22Rv1 (cell line): ENCODE measurements at regions not wholly inside any gene's neighbourhood (a gene's known extent, or its start where the extent isn't known, plus 50 kb on each side); places are given as distances from the start of the nearest gene placed in this dataset.

ENCODE experiments used
- H3K27ac ChIP-seq: fragments of 450-650 bp; 2 replicates; pipeline ENCODE4 v1.5.1; 2017
- ZFX ChIP-seq: fragments of 450-650 bp; IDR thresholded peaks from 2 replicates; pipeline ENCODE4 v1.6.1; 2017; ENCODE audit warnings: antibody characterized with exemption, borderline replicate concordance
- TF ChIP-seq, protein P1 (sequence below): fragments of 450-650 bp; IDR thresholded peaks from 2 replicates; pipeline ENCODE4 v1.5.1; 2017; ENCODE audit warnings: mild to moderate bottlenecking

DNA sequence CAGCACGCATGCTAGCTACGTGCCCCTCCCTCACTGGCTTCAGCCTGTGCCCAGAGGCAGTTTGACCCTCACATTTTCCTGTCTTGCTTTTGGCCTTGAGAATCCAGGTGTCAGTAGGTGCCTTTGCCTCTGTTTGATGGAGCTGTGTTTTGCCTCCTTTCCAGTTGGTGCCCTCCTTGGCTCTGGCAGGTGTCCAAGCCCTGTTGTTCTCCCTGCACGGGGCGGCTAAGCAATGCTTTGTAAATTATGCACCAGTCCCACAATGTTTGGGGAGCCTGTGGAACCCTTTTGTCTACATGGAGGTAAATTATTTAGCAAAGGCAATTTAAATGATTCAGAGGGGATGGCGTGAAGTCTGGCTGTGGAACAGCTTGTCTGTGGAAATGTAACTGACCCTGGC is 202.9 kb upstream of the BOD1L1 start:
- H3K27ac ChIP-seq = no peak overlapping the region
- TF ChIP-seq ZFX = no peak
- TF ChIP-seq, protein P1, sequence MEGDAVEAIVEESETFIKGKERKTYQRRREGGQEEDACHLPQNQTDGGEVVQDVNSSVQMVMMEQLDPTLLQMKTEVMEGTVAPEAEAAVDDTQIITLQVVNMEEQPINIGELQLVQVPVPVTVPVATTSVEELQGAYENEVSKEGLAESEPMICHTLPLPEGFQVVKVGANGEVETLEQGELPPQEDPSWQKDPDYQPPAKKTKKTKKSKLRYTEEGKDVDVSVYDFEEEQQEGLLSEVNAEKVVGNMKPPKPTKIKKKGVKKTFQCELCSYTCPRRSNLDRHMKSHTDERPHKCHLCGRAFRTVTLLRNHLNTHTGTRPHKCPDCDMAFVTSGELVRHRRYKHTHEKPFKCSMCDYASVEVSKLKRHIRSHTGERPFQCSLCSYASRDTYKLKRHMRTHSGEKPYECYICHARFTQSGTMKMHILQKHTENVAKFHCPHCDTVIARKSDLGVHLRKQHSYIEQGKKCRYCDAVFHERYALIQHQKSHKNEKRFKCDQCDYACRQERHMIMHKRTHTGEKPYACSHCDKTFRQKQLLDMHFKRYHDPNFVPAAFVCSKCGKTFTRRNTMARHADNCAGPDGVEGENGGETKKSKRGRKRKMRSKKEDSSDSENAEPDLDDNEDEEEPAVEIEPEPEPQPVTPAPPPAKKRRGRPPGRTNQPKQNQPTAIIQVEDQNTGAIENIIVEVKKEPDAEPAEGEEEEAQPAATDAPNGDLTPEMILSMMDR = no peak

DNA sequence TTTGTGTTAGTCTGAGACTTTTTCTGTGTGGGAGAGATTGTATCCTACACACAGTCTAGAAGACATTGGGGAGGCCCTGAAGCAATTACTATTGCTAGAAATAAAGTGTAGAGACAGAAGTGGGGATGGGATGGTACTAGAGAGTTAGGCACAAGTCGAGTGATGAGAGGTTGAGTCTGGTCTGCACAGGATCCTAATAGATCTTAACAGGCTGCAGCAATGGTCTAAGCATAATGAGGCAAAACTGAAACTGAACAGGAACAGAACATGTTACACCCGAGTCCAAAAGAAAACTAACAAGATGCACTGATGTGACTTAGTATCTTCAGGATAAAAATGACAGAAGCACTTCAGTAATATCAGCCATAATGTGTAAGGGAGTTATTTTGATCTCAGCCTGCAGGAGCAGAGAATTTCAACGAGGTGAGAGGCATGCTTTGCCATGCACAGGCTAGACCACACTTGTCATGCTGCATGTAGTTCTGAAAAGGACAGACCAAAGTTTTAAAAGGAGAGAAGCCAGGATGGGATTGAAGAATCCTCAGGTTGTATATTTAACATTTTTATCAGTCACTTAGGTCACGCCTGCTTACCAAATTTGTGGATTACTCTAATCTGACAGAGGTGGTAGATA is 205.8 kb upstream of the BOD1L1 start:
- no peak overlapping the region for H3K27ac ChIP-seq
- TF ChIP-seq, protein P1 = no peak
- no peak for TF ChIP-seq ZFX

DNA sequence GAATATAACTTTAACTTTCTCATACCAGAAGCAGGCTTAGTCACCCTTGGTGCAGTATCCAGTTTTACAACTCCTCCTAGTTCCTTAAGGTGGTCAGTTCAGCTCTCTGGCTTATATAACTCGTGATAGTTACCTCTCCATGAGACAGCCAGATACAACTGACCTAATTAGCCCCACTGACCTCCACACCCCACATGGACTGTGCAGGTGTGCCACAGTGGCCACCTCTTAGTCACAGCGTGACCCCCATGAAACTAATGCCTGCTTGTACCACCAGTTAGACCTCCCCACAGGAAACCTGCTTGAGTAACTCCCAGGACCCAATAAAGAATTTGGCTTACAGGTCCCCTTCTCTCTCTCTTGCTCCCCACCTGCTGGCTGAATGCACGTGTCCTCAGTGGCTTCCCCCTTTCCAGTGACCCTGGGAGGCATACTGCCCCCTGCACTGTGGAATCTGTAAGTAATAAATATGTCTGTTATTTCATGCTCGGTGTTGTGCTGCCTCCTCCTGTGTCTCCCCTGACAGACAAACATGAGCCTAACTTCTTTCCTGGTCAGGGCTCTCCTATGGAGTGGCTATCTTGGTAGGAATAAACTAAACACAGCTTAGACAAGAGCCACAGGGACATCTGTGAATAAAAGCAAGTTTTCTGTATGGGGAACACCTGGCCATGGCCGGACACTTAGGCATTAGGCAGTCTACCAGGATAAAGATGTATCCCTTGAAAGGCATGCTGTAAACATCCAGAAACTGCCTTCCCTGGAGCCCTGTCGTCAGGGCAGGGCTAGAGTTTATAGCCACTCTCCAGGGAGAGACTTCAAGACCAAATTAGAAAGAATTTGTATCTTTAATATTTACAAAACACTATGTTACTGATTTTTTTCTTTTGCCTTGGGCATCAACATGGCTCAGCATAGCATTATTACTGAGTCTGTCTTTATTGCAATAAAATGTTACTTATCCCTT is 209.7 kb upstream of the BOD1L1 start:
- H3K27ac ChIP-seq = no peak overlapping the region
- TF ChIP-seq, protein P1 = no peak
- TF ChIP-seq ZFX = no peak

DNA sequence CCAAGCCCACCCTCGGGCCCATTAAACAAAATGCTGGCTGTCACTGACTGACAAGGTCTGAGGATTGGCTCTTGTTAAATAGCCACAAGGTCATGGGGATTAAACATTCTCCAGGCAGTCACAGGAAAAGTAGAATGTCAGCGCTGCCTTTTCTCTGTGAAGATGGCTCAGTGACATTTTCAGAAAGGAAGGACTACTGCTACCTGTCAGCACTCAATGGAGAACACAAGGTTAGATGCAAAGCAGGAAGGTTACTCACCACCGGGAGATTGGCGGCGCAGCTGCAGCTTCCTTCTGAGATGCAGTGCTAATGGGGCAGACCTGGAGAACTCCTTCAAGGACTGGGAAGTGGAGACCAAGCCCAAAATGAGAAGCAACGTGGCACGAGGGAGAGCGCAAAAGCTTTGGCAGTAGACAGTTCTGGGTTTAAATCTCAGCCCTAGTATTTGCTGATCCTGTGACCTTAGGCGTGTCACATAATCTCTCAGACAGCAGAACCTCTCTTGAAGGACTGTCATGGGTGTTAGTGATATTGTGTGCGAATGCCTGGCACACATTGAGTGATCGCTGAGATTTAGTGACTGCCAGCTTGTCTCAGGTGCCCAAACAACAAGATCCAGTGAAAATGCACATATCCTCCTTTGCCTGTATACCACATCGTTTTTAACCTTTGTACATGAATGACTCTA is 213.1 kb upstream of the BOD1L1 start:
- no peak overlapping the region for H3K27ac ChIP-seq
- TF ChIP-seq ZFX = no peak
- TF ChIP-seq, protein P1 = no peak

DNA sequence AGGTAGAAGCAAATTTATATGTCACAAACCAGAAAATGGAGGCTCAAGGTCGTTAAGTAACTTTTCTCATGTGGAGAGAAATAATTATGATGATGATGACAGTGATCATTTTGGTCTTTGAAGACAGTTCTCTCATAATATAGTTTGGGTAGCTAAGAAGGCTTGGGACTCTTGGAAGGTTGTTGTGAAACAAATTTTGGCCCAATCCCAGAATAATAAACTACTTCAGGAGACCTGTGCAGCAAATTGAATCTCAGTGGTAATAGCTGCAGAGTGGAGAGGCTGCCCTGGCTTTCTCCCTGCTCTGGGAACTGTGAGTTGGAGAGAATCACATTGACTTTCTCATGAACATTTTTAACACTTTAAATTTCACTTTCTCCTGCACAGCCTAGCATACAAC is 217.2 kb upstream of the BOD1L1 start:
- TF ChIP-seq ZFX = no peak
- TF ChIP-seq, protein P1 = no peak
- no peak overlapping the region for H3K27ac ChIP-seq

DNA sequence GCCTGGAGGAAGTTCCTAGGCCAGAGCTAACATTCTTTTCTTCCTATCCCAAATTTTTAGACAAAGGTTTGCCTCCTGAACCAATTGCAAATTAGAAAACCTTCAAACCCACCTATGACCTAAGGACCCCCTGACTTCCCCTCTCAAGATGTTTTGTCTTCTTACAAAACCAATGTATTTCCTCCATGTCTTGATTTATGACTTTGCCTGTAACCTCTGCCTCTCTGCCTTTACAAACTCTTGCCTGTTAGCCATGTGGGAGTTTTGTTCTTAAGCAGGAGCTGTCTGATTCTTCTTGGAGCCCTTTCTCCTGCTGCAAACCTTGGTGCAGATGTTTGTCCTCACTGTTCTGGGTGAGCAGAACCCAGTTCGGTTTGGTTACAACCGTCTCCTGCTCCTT is 222.3 kb upstream of the BOD1L1 start:
- TF ChIP-seq, protein P1 = no peak
- no peak for TF ChIP-seq ZFX
- H3K27ac ChIP-seq = no peak overlapping the region
